GM21381 (cell line): ENCODE measurements at regions not wholly inside any gene's neighbourhood (a gene's known extent, or its start where the extent isn't known, plus 50 kb on each side); places are given as distances from the start of the nearest gene placed in this dataset.
"Not testable (repeated sequence)": the region's sequence is repeated elsewhere in the genome, so short reads cannot be mapped to it uniquely, and the experiment has no call there.

Experiments
- ATAC-seq: cut with Tn5 transposase; IDR thresholded peaks from one replicate; pipeline ENCODE4 v1.9.1; 2021; ENCODE audit warnings: mild to moderate bottlenecking, moderate library complexity; ENCODE audit not compliant: unreplicated experiment

- no peak for ATAC-seq
These were observed 898.9 kb upstream of the MIR17HG start for GRCh38 chr13:90448466-90449037.

GRCh38 chr13:90453342-90453741 is 894.1 kb upstream of the MIR17HG start:
- no peak for ATAC-seq

- ATAC-seq, result no peak
These were observed 893.4 kb upstream of the MIR17HG start for GRCh38 chr13:90454002-90454636.

GRCh38 chr13:90455067-90455466 is 892.4 kb upstream of the MIR17HG start:
- ATAC-seq, result no peak

GRCh38 chr13:90455823-90456222 is 891.7 kb upstream of the MIR17HG start:
- no peak for ATAC-seq

GRCh38 chr13:90461398-90461797 is 886.1 kb upstream of the MIR17HG start:
- no peak for ATAC-seq

- ATAC-seq, result no peak
These were observed 870.3 kb upstream of the MIR17HG start for GRCh38 chr13:90477216-90477615.

- no peak for ATAC-seq
These were observed 863.6 kb upstream of the MIR17HG start for GRCh38 chr13:90483906-90484305.

- no peak for ATAC-seq
These were observed 862.1 kb upstream of the MIR17HG start for GRCh38 chr13:90485436-90485835.

- ATAC-seq, result no peak
These were observed 854.6 kb upstream of the MIR17HG start for GRCh38 chr13:90492872-90493271.

- ATAC-seq, result no peak
These were observed 853.8 kb upstream of the MIR17HG start for GRCh38 chr13:90493667-90494066.

- ATAC-seq, result not testable (repeated sequence)
These were observed 852.6 kb upstream of the MIR17HG start for GRCh38 chr13:90494849-90495248.

GRCh38 chr13:90498096-90498495 is 849.4 kb upstream of the MIR17HG start:
- ATAC-seq, result no peak

GRCh38 chr13:90498816-90499215 is 848.7 kb upstream of the MIR17HG start:
- no peak for ATAC-seq

- ATAC-seq, result no peak
These were observed 846.9 kb upstream of the MIR17HG start for GRCh38 chr13:90500569-90500968.

- ATAC-seq, result no peak
These were observed 845.3 kb upstream of the MIR17HG start for GRCh38 chr13:90502153-90502552.

GRCh38 chr13:90502762-90503161 is 844.7 kb upstream of the MIR17HG start:
- ATAC-seq, result no peak

- ATAC-seq, result no peak
These were observed 837.2 kb upstream of the MIR17HG start for GRCh38 chr13:90510319-90510718.

GRCh38 chr13:90511903-90512302 is 835.6 kb upstream of the MIR17HG start:
- ATAC-seq, result no peak

GRCh38 chr13:90514712-90515111 is 832.8 kb upstream of the MIR17HG start:
- not testable (repeated sequence) for ATAC-seq

GRCh38 chr13:90518417-90518816 is 829.1 kb upstream of the MIR17HG start:
- no peak for ATAC-seq

- no peak for ATAC-seq
These were observed 828.3 kb upstream of the MIR17HG start for GRCh38 chr13:90519157-90519556.

- no peak for ATAC-seq
These were observed 820.8 kb upstream of the MIR17HG start for GRCh38 chr13:90526711-90527110.
